Spinal cord (tissue), 9 donors: ENCODE measurements at regions not wholly inside any gene's neighbourhood (a gene's known extent, or its start where the extent isn't known, plus 50 kb on each side); places are given as distances from the start of the nearest gene placed in this dataset.
"Not testable (repeated sequence)": the region's sequence is repeated elsewhere in the genome, so short reads cannot be mapped to it uniquely, and the experiment has no call there.

Experiments used
- DNase-seq, 6 donors: peaks; one replicate each; pipeline versions ENCODE4 v3.0.0 to v3.0.0-alpha.2; 2013 to 2015; ENCODE audit warnings: low spot score in 6 of 6, low read depth in 4 of 6
- H3K27ac ChIP-seq: one replicate; pipeline ENCODE4 v1.5.1; 2013; ENCODE audit warnings: low read depth, low read length, control low read depth
- H3K27me3 ChIP-seq: one replicate; pipeline ENCODE4 v1.6.1; 2013; ENCODE audit warnings: low read length; ENCODE audit not compliant: control insufficient read depth, insufficient read depth
- H3K36me3 ChIP-seq: one replicate; pipeline ENCODE4 v1.6.1; 2013; ENCODE audit warnings: low read length; ENCODE audit not compliant: control insufficient read depth, insufficient read depth
- H3K4me1 ChIP-seq: one replicate; pipeline ENCODE4 v1.6.1; 2013; ENCODE audit warnings: low read length; ENCODE audit not compliant: control insufficient read depth, insufficient read depth
- H3K4me3 ChIP-seq: one replicate; pipeline ENCODE4 v1.5.1; 2013; ENCODE audit warnings: low read depth, low read length, control low read depth
- H3K9me3 ChIP-seq: one replicate; pipeline ENCODE4 v1.6.1; 2013; ENCODE audit warnings: low read length; ENCODE audit not compliant: control insufficient read depth, insufficient read depth
- WGBS: methylation state at CpG from one replicate; pipeline ENCODE4 v1.1.5; 2013; ENCODE audit warnings: missing lambda C conversion rate; ENCODE audit not compliant: insufficient coverage; 5-methylcytosine and 5-hydroxymethylcytosine counted together
- donor health status: healthy.

DNA sequence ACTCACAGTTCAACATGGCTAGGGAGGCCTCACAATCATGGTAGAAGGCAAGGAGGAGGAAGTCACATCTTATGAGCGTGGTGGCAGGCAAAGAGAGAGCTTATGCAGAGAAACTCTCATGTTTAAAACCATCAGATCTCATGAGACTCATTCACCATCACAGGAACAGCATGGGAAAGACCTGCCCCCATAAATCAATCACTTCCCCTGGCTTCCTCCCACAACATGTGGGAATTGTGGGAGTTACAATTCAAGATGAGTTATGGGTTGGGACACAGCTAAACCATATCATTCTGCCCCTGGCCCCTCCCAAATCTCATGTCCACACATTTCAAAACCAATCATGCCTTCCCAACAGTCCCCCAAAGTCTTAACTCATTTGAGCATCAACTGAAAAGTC, 268.8 kb upstream of the SPAG17 start:
- not testable (repeated sequence) for H3K4me3 ChIP-seq, H3K27me3 ChIP-seq, H3K27ac ChIP-seq, DNase-seq, H3K9me3 ChIP-seq, H3K4me1 ChIP-seq, H3K36me3 ChIP-seq
- WGBS, result no CpG with 5 or more reads among the region's 1 CpG

GRCh38 chr1:118445156-118445555, 260.1 kb upstream of the SPAG17 start:
- Histone ChIP-seq H3K9me3 (peaks cover 4% of the 10 kb centered on the region), H3K27me3 (no peaks in the 10 kb centered on the region), H3K4me3 (no peak overlapping the region), H3K4me1 (no peaks in the 10 kb centered on the region), H3K36me3 (no peaks in the 10 kb centered on the region), H3K27ac (no peak overlapping the region)
- no CpG with 5 or more reads among the region's 1 CpG for WGBS
- DNase-seq, result no peak

DNA sequence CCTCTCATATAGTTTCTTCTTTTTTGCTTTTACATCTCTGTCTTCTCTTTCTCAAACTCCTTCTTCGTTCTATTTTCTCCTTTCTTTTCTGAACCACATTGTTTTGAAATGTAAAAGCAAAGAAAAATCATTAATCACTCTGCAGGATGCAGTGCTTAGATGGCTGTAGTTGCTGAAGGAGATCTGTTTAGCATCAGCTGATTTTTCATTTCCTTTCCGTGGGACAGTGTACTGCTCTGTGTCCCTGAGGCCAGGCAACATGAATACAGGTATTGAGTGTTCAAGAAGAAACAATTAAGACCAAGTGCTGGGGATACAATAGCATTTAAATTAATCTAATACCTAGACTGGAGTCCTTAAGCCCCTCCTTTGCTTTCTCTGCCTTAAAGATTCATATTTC, 257.2 kb upstream of the SPAG17 start:
- Histone ChIP-seq H3K9me3 (peaks cover 2% of the 10 kb centered on the region), H3K36me3 (no peaks in the 10 kb centered on the region), H3K4me3 (no peak overlapping the region), H3K4me1 (no peaks in the 10 kb centered on the region), H3K27me3 (no peaks in the 10 kb centered on the region), H3K27ac (no peak overlapping the region)
- peak in 1 of 6 donors; percentile 1 for DNase-seq
- no CpG with 5 or more reads among the region's 2 CpGs for WGBS

DNA sequence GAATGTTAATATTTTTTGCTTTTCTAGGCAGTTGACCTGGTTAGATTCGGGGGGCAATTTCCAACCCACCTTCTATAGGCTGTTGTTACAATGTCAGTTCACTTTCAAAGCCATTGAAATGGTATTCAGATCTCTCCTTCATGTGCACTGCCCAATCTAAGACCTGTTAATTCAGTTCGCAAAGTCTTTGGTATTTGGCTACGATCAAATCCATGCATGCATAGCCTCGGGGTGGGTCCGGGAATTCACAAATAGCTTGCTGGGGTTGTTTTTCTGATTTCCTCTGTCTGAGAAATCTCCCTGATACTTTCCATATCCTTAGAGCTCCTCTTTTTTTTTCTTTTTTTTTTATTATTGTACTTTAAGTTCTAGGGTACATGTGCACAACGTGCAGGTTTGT, 252.6 kb upstream of the SPAG17 start:
- H3K27me3 ChIP-seq, result no peaks in the 10 kb centered on the region
- no peaks in the 10 kb centered on the region for H3K9me3 ChIP-seq
- no peak overlapping the region for H3K27ac ChIP-seq
- DNase-seq, result no peak
- H3K4me1 ChIP-seq, result no peaks in the 10 kb centered on the region
- 88% methylated on average over 3 of the region's 6 CpGs for WGBS
- no peaks in the 10 kb centered on the region for H3K36me3 ChIP-seq
- H3K4me3 ChIP-seq, result no peak overlapping the region

DNA sequence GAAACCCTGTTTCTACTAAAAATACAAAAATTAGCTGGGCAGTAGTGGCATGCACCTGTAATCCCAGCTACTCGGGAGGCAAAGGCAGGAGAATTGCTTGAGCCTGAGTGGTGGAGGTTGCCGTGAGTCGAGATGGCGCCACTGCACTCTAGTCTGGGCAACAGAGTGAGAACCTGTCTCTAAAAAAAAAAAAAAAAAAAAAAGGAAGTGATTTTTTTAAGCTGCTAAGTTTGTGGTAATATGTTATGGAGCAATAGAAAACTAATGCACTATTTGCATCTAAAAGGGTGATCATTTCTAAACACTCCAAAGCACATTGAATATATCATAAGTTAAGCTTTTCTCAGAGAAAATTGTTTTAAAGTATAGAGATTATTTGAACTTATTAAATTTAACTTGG, 244.8 kb upstream of the SPAG17 start:
- WGBS, result 93% methylated on average over 3 of the region's 4 CpGs
- no peaks in the 10 kb centered on the region for H3K4me1 ChIP-seq
- H3K27ac ChIP-seq, result no peak overlapping the region
- no peaks in the 10 kb centered on the region for H3K9me3 ChIP-seq
- no peak for DNase-seq
- H3K4me3 ChIP-seq, result no peak overlapping the region
- no peaks in the 10 kb centered on the region for H3K27me3 ChIP-seq
- no peaks in the 10 kb centered on the region for H3K36me3 ChIP-seq

DNA sequence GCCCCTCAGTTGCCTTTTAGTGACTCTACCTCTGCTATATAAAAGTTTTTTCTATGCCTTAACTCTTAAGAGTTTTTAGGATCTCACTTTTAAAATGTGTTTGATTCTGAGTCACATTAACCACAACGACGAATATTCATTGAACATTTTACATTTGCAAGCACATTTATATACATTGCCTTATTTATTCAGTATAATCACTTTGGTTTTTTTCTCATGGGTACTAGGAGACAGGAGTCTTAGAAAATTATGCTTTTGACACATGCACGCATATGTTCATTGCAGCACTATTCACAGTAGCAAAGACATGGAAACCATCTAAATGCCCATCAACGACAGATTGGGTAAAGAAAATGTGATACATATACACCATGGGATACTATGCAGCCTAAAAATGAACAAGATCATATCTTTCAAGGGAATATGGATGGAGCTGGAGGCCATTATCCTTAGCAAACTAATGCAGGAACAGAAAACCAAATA, 236.9 kb upstream of the SPAG17 start:
- WGBS, result no CpG with 5 or more reads among the region's 4 CpGs
- Histone ChIP-seq H3K27me3 (no peaks in the 10 kb centered on the region), H3K4me3 (no peak overlapping the region), H3K9me3 (no peaks in the 10 kb centered on the region), H3K36me3 (no peaks in the 10 kb centered on the region), H3K4me1 (no peaks in the 10 kb centered on the region), H3K27ac (no peak overlapping the region)
- peak in 1 of 6 donors; percentile 26 for DNase-seq

DNA sequence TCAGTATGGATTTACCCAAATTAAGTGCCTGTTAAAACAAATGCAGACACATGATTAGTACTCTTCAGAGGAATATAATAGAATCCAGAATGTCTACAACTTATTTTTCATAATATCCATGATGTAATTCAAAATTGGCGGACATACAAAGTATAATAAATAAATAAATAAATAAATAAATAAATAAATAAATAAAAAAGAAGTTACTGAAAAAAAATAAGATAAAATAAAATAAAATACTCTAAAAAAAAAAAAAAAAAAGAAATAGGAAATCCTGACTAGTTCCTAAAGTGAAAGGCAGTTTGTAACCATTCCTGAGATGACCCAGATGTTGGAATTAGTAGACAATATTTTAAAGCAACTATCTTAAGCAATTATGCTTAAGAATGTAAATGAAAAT, 219.0 kb upstream of the SPAG17 start:
- peaks cover 3% of the 10 kb centered on the region for H3K9me3 ChIP-seq
- WGBS, result no CpG with 5 or more reads among the region's 1 CpG
- no peak overlapping the region for H3K4me3 ChIP-seq
- H3K27me3 ChIP-seq, result no peaks in the 10 kb centered on the region
- DNase-seq, result no peak
- no peaks in the 10 kb centered on the region for H3K36me3 ChIP-seq
- H3K4me1 ChIP-seq, result no peaks in the 10 kb centered on the region
- H3K27ac ChIP-seq, result no peak overlapping the region

GRCh38 chr1:118397496-118397859, 212.4 kb upstream of the SPAG17 start:
- Histone ChIP-seq H3K27me3 (no peaks in the 10 kb centered on the region), H3K9me3 (no peaks in the 10 kb centered on the region), H3K36me3 (no peaks in the 10 kb centered on the region), H3K4me3 (no peak overlapping the region), H3K27ac (no peak overlapping the region), H3K4me1 (peaks cover 6% of the 10 kb centered on the region)
- WGBS, result no CpG with 5 or more reads among the region's 2 CpGs
- no peak for DNase-seq

- H3K9me3 ChIP-seq, result no peaks in the 10 kb centered on the region
- no peaks in the 10 kb centered on the region for H3K27me3 ChIP-seq
- H3K27ac ChIP-seq, result no peak overlapping the region
- H3K4me3 ChIP-seq, result no peak overlapping the region
- peaks cover 6% of the 10 kb centered on the region for H3K4me1 ChIP-seq
- no peaks in the 10 kb centered on the region for H3K36me3 ChIP-seq
- DNase-seq, result peak in 2 of 6 donors; percentile 36 to 57
- 92% methylated on average over 2 of the region's 4 CpGs for WGBS
Measured at GRCh38 chr1:118396829-118397495, 211.9 kb upstream of the SPAG17 start.

- no peak for DNase-seq
- H3K4me3 ChIP-seq, result no peak overlapping the region
- no peaks in the 10 kb centered on the region for H3K9me3 ChIP-seq
- H3K4me1 ChIP-seq, result peaks cover 6% of the 10 kb centered on the region
- WGBS, result 80% methylated on average over 1 of the region's 1 CpG
- H3K27ac ChIP-seq, result no peak overlapping the region
- H3K27me3 ChIP-seq, result no peaks in the 10 kb centered on the region
- H3K36me3 ChIP-seq, result no peaks in the 10 kb centered on the region
Measured at GRCh38 chr1:118396279-118396678, 211.3 kb upstream of the SPAG17 start.
